ENCODE measurements at regions not wholly inside any gene's neighbourhood (a gene's known extent, or its start where the extent isn't known, plus 50 kb on each side); places are given as distances from the start of the nearest gene placed in this dataset.

DNA sequence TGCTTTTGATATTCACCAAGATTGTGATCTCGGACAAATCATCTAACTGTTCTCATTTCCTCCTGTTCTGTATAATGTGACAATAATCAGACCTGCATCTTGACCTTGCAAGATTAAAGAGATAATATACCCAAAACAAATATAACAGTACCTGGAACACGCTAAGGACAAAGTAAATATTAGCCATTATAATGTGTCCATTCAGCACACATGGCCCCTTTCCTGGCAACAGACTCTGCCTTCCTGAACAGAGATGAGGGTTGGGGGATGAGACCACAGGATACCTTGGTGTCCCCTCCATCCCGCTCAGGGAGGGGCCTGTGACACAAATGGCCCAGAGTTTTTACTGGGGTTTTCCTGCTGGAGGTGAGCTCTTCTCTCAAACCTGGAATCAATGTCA is 143.4 kb upstream of the SERPINE2 start:
- TF ChIP-seq, protein P1, sequence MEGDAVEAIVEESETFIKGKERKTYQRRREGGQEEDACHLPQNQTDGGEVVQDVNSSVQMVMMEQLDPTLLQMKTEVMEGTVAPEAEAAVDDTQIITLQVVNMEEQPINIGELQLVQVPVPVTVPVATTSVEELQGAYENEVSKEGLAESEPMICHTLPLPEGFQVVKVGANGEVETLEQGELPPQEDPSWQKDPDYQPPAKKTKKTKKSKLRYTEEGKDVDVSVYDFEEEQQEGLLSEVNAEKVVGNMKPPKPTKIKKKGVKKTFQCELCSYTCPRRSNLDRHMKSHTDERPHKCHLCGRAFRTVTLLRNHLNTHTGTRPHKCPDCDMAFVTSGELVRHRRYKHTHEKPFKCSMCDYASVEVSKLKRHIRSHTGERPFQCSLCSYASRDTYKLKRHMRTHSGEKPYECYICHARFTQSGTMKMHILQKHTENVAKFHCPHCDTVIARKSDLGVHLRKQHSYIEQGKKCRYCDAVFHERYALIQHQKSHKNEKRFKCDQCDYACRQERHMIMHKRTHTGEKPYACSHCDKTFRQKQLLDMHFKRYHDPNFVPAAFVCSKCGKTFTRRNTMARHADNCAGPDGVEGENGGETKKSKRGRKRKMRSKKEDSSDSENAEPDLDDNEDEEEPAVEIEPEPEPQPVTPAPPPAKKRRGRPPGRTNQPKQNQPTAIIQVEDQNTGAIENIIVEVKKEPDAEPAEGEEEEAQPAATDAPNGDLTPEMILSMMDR (IDR thresholded peaks at IDR 0.05; ENCODE audit: insufficient read depth in 1 of 2, low read depth in 1 of 2, low read length in 1 of 2, severe bottlenecking in 1 of 2, unreplicated experiment in 1 of 2), result no peak
- H3K27me3 Mint-ChIP-seq (ENCODE audit: insufficient read depth, unreplicated experiment), result peaks cover 6% of the 10 kb centered on the region
- Histone ChIP-seq H3K4me1 (no peaks in the 10 kb centered on the region), H3K27me3 (replicated peaks; ENCODE audit: control insufficient read depth, insufficient read depth, low read length) (no peaks in the 10 kb centered on the region), H3K4me3 (ENCODE audit: low read depth, low read length) (no peak overlapping the region), H3K36me3 (ENCODE audit: control insufficient read depth, insufficient read depth, low read length) (no peaks in the 10 kb centered on the region), H3K9me3 (no peaks in the 10 kb centered on the region; the same call in 1 of the 2 replicates)
- ChIA-PET POLR2A (no interaction called here), CTCF (no interaction called here)
- no peaks in the 10 kb centered on the region for H3K4me1 Mint-ChIP-seq (ENCODE audit: low read depth, unreplicated experiment)
- no peak for DNase-seq
- no peaks in the 10 kb centered on the region for H3K9me3 Mint-ChIP-seq (ENCODE audit: unreplicated experiment)
- no peak overlapping the region for H3K4me3 Mint-ChIP-seq (ENCODE audit: unreplicated experiment)
- intact Hi-C loops (cut with micrococcal nuclease; ENCODE audit: unreplicated experiment), result no loop called here
- no TSS peak for BruUV-seq (replicated peaks)
- no peak overlapping the region for H3K27ac Mint-ChIP-seq (ENCODE audit: unreplicated experiment)
- H3K36me3 Mint-ChIP-seq (ENCODE audit: insufficient read depth, unreplicated experiment), result no peaks in the 10 kb centered on the region

- Mint-ChIP-seq H3K27ac (ENCODE audit: unreplicated experiment) (no peak overlapping the region), H3K9me3 (ENCODE audit: unreplicated experiment) (no peaks in the 10 kb centered on the region), H3K36me3 (ENCODE audit: insufficient read depth, unreplicated experiment) (no peaks in the 10 kb centered on the region), H3K4me1 (ENCODE audit: low read depth, unreplicated experiment) (no peaks in the 10 kb centered on the region), H3K4me3 (ENCODE audit: unreplicated experiment) (no peak overlapping the region), H3K27me3 (ENCODE audit: insufficient read depth, unreplicated experiment) (peaks cover 6% of the 10 kb centered on the region)
- Histone ChIP-seq H3K9me3 (no peaks in the 10 kb centered on the region), H3K4me1 (no peaks in the 10 kb centered on the region), H3K4me3 (ENCODE audit: low read depth, low read length) (no peak overlapping the region), H3K27me3 (replicated peaks; ENCODE audit: control insufficient read depth, insufficient read depth, low read length) (no peaks in the 10 kb centered on the region), H3K36me3 (ENCODE audit: control insufficient read depth, insufficient read depth, low read length) (no peaks in the 10 kb centered on the region)
- ChIA-PET CTCF (no interaction called here), POLR2A (no interaction called here)
- no peak for DNase-seq
- intact Hi-C loops (cut with micrococcal nuclease; ENCODE audit: unreplicated experiment), result no loop called here
- TF ChIP-seq, protein P1 (IDR thresholded peaks at IDR 0.05; ENCODE audit: insufficient read depth in 1 of 2, low read depth in 1 of 2, low read length in 1 of 2, severe bottlenecking in 1 of 2, unreplicated experiment in 1 of 2), result no peak
- no TSS peak for BruUV-seq (replicated peaks)
Measured at GRCh38 chr2:224181534-224182155, 142.6 kb upstream of the SERPINE2 start.

DNA sequence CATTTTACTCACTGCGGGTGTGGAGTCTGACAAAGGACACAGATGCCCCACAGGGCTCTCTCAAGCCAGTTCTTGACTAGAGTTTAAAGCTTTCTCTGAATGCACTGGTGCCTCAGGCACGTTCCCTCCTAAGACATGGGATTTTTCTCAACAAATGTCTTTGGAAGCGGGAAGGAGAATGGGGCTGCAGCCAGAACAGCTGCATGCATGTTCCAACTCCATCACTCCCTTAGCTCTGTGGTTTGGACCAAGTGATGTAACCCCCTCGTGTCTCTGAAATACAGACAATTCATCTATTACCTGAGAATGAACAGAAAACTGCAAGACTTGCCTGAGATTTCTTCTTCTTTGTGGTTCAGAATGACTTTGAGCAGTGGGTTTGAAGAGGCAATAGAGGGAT is 141.7 kb upstream of the SERPINE2 start:
- peaks cover 6% of the 10 kb centered on the region for H3K27me3 Mint-ChIP-seq (ENCODE audit: insufficient read depth, unreplicated experiment)
- no peaks in the 10 kb centered on the region for H3K36me3 ChIP-seq (ENCODE audit: control insufficient read depth, insufficient read depth, low read length)
- H3K9me3 ChIP-seq, result no peaks in the 10 kb centered on the region
- no peaks in the 10 kb centered on the region for H3K9me3 Mint-ChIP-seq (ENCODE audit: unreplicated experiment)
- CTCF ChIA-PET, result no interaction called here
- intact Hi-C loops (cut with micrococcal nuclease; ENCODE audit: unreplicated experiment), result no loop called here
- POLR2A ChIA-PET, result no interaction called here
- TF ChIP-seq, protein P1 (IDR thresholded peaks at IDR 0.05; ENCODE audit: insufficient read depth in 1 of 2, low read depth in 1 of 2, low read length in 1 of 2, severe bottlenecking in 1 of 2, unreplicated experiment in 1 of 2), result no peak
- H3K4me1 Mint-ChIP-seq (ENCODE audit: low read depth, unreplicated experiment), result no peaks in the 10 kb centered on the region
- BruUV-seq (replicated peaks), result no TSS peak
- no peak overlapping the region for H3K4me3 Mint-ChIP-seq (ENCODE audit: unreplicated experiment)
- no peaks in the 10 kb centered on the region for H3K4me1 ChIP-seq
- no peak overlapping the region for H3K4me3 ChIP-seq (ENCODE audit: low read depth, low read length)
- H3K27ac Mint-ChIP-seq (ENCODE audit: unreplicated experiment), result no peak overlapping the region
- no peaks in the 10 kb centered on the region for H3K27me3 ChIP-seq (replicated peaks; ENCODE audit: control insufficient read depth, insufficient read depth, low read length)
- no peaks in the 10 kb centered on the region for H3K36me3 Mint-ChIP-seq (ENCODE audit: insufficient read depth, unreplicated experiment)
- no peak for DNase-seq

Data from Caco-2 (cell line).